ENCODE measurements at regions not wholly inside any gene's neighbourhood (a gene's known extent, or its start where the extent isn't known, plus 50 kb on each side); places are given as distances from the start of the nearest gene placed in this dataset.

DNA sequence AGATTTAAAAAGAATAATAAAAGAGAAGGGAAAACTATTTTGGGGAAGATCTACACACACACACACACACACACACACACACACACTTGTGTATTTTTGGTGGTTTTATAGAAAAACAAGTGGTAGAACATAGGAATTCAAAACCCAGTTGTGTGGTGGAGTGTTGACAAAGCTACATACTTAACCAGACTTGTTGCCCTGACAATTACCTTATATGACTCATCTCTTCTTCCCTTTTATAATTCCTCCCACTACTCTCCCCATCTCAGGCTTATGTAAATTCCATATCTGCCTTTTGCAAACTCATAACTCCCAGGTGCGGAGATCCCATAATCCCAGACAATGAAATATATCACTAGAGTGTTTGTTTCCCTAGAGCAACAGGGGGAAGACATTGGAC is 873.7 kb downstream of the NXPH1 start:
- Histone ChIP-seq H3K27me3 (ENCODE audit: control insufficient read depth, insufficient read depth, low read length, poor library complexity, severe bottlenecking) (no peaks in the 10 kb centered on the region), H3K4me3 (ENCODE audit: low read length) (no peak overlapping the region), H3K4me1 (ENCODE audit: control insufficient read depth, insufficient read depth, low read length) (no peaks in the 10 kb centered on the region), H3K36me3 (ENCODE audit: control insufficient read depth, insufficient read depth, low read length) (no peaks in the 10 kb centered on the region), H3K9ac (ENCODE audit: extremely low read depth, low read length, poor library complexity, severe bottlenecking) (no peak overlapping the region), H3K9me3 (ENCODE audit: control insufficient read depth, low read length) (no peaks in the 10 kb centered on the region), H3K27ac (ENCODE audit: low read depth, low read length) (no peak overlapping the region)
- Mint-ChIP-seq H3K27ac (no peak overlapping the region), H3K9me3 (no peaks in the 10 kb centered on the region), H3K36me3 (ENCODE audit: low read depth) (no peaks in the 10 kb centered on the region), H3K4me1 (no peaks in the 10 kb centered on the region), H3K27me3 (ENCODE audit: insufficient read depth) (no peaks in the 10 kb centered on the region), H3K4me3 (no peak overlapping the region)
- 89% methylated on average over 1 of the region's 1 CpG; no CpG with 5 or more reads in 1 of the 2 experiments for WGBS, 2 experiments (ENCODE audit: insufficient coverage in 1 of 2, insufficient read length in 1 of 2)
- no peak for DNase-seq
- TF ChIP-seq, protein P1, sequence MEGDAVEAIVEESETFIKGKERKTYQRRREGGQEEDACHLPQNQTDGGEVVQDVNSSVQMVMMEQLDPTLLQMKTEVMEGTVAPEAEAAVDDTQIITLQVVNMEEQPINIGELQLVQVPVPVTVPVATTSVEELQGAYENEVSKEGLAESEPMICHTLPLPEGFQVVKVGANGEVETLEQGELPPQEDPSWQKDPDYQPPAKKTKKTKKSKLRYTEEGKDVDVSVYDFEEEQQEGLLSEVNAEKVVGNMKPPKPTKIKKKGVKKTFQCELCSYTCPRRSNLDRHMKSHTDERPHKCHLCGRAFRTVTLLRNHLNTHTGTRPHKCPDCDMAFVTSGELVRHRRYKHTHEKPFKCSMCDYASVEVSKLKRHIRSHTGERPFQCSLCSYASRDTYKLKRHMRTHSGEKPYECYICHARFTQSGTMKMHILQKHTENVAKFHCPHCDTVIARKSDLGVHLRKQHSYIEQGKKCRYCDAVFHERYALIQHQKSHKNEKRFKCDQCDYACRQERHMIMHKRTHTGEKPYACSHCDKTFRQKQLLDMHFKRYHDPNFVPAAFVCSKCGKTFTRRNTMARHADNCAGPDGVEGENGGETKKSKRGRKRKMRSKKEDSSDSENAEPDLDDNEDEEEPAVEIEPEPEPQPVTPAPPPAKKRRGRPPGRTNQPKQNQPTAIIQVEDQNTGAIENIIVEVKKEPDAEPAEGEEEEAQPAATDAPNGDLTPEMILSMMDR (conservative IDR thresholded peaks at IDR 0.05): no peak

DNA sequence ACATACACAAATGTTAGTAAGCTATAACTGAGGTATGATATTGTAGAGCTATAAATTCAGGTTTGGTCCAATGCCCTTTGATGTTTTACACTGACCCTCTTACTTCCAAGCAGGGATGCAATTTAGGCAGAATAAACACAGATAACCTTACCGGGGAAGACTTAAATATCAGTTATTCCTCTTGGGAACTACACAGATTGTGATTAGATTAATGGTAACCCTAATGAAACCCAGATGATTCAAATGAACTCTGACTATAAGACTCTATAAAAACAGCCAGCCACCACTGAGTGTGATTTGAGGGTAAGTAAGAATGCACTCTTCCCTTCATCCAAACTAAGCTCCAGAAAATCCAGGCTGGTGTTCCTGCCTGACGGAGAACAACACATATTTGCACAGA is 891.1 kb downstream of the NXPH1 start:
- H3K9me3 Mint-ChIP-seq: peaks cover 3% of the 10 kb centered on the region
- Histone ChIP-seq H3K4me1 (ENCODE audit: control insufficient read depth, insufficient read depth, low read length) (no peaks in the 10 kb centered on the region), H3K27ac (ENCODE audit: low read depth, low read length) (no peak overlapping the region), H3K36me3 (ENCODE audit: control insufficient read depth, insufficient read depth, low read length) (no peaks in the 10 kb centered on the region), H3K27me3 (ENCODE audit: control insufficient read depth, insufficient read depth, low read length, poor library complexity, severe bottlenecking) (no peaks in the 10 kb centered on the region), H3K9me3 (ENCODE audit: control insufficient read depth, low read length) (no peaks in the 10 kb centered on the region), H3K9ac (ENCODE audit: extremely low read depth, low read length, poor library complexity, severe bottlenecking) (no peak overlapping the region), H3K4me3 (ENCODE audit: low read length) (no peak overlapping the region)
- H3K4me1 Mint-ChIP-seq: peaks cover 5% of the 10 kb centered on the region
- WGBS, 2 experiments (ENCODE audit: insufficient coverage in 1 of 2, insufficient read length in 1 of 2): 87 to 100% methylated on average over 1 to 2 of the region's 2 CpGs
- no peak for DNase-seq
- H3K27me3 Mint-ChIP-seq (ENCODE audit: insufficient read depth): no peaks in the 10 kb centered on the region
- no peak overlapping the region for H3K4me3 Mint-ChIP-seq
- H3K36me3 Mint-ChIP-seq (ENCODE audit: low read depth): no peaks in the 10 kb centered on the region
- TF ChIP-seq, protein P1 (conservative IDR thresholded peaks at IDR 0.05): no peak
- no peak overlapping the region for H3K27ac Mint-ChIP-seq

DNA sequence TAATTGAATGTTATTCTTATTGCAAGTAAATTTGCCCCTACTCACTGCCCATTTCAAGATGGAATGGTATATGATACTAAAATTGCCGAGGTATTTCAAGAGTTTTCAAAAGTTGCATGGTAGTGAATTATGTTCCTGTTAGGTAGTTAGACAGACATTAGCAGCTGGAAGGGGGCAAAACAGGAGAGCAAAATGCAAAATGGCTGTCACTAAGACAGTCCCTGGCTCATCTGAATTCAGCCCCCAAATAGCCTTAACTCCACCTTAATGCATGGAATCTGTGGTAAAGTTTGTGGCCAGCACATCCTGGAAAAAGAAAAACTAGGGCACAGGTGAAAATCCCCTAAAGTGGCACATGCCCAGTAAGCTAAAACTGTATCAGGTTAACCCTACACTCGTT is 894.9 kb downstream of the NXPH1 start:
- Mint-ChIP-seq H3K36me3 (ENCODE audit: low read depth) (no peaks in the 10 kb centered on the region), H3K27ac (no peak overlapping the region), H3K4me3 (no peak overlapping the region), H3K27me3 (ENCODE audit: insufficient read depth) (no peaks in the 10 kb centered on the region), H3K9me3 (no peaks in the 10 kb centered on the region), H3K4me1 (no peaks in the 10 kb centered on the region)
- no peak overlapping the region for H3K27ac ChIP-seq (ENCODE audit: low read depth, low read length)
- WGBS, 2 experiments (ENCODE audit: insufficient coverage in 1 of 2, insufficient read length in 1 of 2): 91% methylated on average over 2 of the region's 2 CpGs; no CpG with 5 or more reads in 1 of the 2 experiments
- H3K4me3 ChIP-seq (ENCODE audit: low read length): no peak overlapping the region
- no peaks in the 10 kb centered on the region for H3K9me3 ChIP-seq (ENCODE audit: control insufficient read depth, low read length)
- H3K9ac ChIP-seq (ENCODE audit: extremely low read depth, low read length, poor library complexity, severe bottlenecking): no peak overlapping the region
- H3K27me3 ChIP-seq (ENCODE audit: control insufficient read depth, insufficient read depth, low read length, poor library complexity, severe bottlenecking): no peaks in the 10 kb centered on the region
- H3K36me3 ChIP-seq (ENCODE audit: control insufficient read depth, insufficient read depth, low read length): no peaks in the 10 kb centered on the region
- DNase-seq: no peak
- H3K4me1 ChIP-seq (ENCODE audit: control insufficient read depth, insufficient read depth, low read length): no peaks in the 10 kb centered on the region
- TF ChIP-seq, protein P1 (conservative IDR thresholded peaks at IDR 0.05): no peak
